Calu3 (cell line): ENCODE measurements at regions not wholly inside any gene's neighbourhood (a gene's known extent, or its start where the extent isn't known, plus 50 kb on each side); places are given as distances from the start of the nearest gene placed in this dataset.

Source experiments
- BruUV-seq: library from RNA; stranded (reverse); fragments of 400-500 nt; replicated peaks from 2 replicates; lab custom pipeline; 2021; lab: Mats Ljungman, UMichigan
- CTCF ChIA-PET: fragments of 300-600 bp; sonication (Branson Sonifier 250); formaldehyde crosslinking; loops from one replicate; lab custom pipeline; 2022; ENCODE audit warnings: antibody characterized with exemption; lab: Charles Lee
- DNase-seq: peaks from one replicate; pipeline ENCODE4 v3.0.0; 2022
- H3K27ac Mint-ChIP-seq: one replicate; pipeline ENCODE4 v1.8.0; 2022; ENCODE audit warnings: mixed read lengths; ENCODE audit not compliant: unreplicated experiment
- H3K27me3 Mint-ChIP-seq: one replicate; pipeline ENCODE4 v1.8.0; 2022; ENCODE audit warnings: mixed read lengths; ENCODE audit not compliant: unreplicated experiment
- H3K36me3 Mint-ChIP-seq: one replicate; pipeline ENCODE4 v1.8.0; 2022; ENCODE audit warnings: mild to moderate bottlenecking, moderate library complexity, mixed read lengths; ENCODE audit not compliant: insufficient read depth, unreplicated experiment
- H3K4me1 Mint-ChIP-seq: one replicate; pipeline ENCODE4 v1.8.0; 2022; ENCODE audit warnings: mild to moderate bottlenecking, low read depth, mixed read lengths; ENCODE audit not compliant: unreplicated experiment
- H3K4me3 Mint-ChIP-seq: one replicate; pipeline ENCODE4 v1.8.0; 2022; ENCODE audit warnings: mild to moderate bottlenecking, low read depth, moderate library complexity, mixed read lengths; ENCODE audit not compliant: unreplicated experiment
- H3K9me3 Mint-ChIP-seq: one replicate; pipeline ENCODE4 v1.8.0; 2022; ENCODE audit warnings: low read depth, mixed read lengths; ENCODE audit not compliant: unreplicated experiment
- intact Hi-C: fragments of 100-400 bp; cut with micrococcal nuclease; formaldehyde crosslinking; loops from one replicate; pipeline ENCODE4 v1.10.0; 2022; ENCODE audit not compliant: unreplicated experiment
- TF ChIP-seq, protein P1 (sequence below): fragments of 200-600 bp; IDR thresholded peaks from one replicate; pipeline ENCODE4 v1.8.0; 2022; ENCODE audit warnings: antibody characterized with exemption; ENCODE audit not compliant: unreplicated experiment

DNA sequence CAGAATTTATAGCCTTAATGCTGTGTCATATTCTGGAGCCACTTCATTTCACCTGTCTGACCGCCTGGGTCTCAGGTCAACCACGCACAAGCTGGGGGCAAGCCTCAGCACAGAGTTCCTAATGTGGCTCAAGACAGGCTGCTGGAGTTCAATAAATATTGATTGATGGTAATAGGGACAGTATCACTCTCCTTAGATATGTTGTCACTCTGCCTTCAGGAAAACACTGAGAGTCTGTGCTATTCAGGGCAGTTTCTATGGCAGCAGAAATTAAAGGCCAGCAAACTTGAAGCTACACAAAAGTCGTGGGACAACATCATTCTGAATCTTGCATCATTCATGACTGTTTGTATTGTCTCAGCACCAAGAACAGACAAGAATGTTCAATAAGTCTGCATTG is 696.1 kb downstream of the METTL4 start:
- Mint-ChIP-seq H3K9me3 (no peaks in the 10 kb centered on the region), H3K4me1 (no peaks in the 10 kb centered on the region), H3K36me3 (no peaks in the 10 kb centered on the region), H3K4me3 (no peak overlapping the region), H3K27ac (no peak overlapping the region), H3K27me3 (peaks cover 9% of the 10 kb centered on the region)
- CTCF ChIA-PET, result no interaction called here
- no peak for DNase-seq
- intact Hi-C loops, result no loop called here
- TF ChIP-seq, protein P1, sequence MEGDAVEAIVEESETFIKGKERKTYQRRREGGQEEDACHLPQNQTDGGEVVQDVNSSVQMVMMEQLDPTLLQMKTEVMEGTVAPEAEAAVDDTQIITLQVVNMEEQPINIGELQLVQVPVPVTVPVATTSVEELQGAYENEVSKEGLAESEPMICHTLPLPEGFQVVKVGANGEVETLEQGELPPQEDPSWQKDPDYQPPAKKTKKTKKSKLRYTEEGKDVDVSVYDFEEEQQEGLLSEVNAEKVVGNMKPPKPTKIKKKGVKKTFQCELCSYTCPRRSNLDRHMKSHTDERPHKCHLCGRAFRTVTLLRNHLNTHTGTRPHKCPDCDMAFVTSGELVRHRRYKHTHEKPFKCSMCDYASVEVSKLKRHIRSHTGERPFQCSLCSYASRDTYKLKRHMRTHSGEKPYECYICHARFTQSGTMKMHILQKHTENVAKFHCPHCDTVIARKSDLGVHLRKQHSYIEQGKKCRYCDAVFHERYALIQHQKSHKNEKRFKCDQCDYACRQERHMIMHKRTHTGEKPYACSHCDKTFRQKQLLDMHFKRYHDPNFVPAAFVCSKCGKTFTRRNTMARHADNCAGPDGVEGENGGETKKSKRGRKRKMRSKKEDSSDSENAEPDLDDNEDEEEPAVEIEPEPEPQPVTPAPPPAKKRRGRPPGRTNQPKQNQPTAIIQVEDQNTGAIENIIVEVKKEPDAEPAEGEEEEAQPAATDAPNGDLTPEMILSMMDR, result no peak
- no TSS peak for BruUV-seq

DNA sequence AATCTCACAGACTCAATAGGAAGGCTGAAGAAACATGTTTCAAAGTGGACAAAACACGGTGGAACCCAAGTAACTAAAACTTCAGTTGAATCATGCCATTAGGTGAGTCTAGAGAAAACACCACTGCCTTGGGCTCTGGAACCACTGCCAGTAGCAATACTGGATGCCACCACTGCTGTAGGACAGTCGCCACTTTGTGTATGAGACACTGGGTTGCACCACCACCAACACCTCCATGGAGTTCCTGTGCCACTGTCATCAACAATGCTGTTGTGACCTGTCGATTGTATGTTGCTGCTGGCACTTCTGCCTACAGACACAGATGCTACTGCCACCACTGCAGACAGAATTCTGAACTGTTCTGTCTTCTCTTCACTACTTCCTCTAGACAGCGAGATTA is 686.7 kb downstream of the METTL4 start:
- intact Hi-C loops, result loop anchor here (5.0 kb wide), 1 partner anchor 357 kb away; no protein-coding TSS in a partner anchor
- TF ChIP-seq, protein P1, result no peak
- no peaks in the 10 kb centered on the region for H3K36me3 Mint-ChIP-seq
- H3K4me3 Mint-ChIP-seq, result no peak overlapping the region
- H3K4me1 Mint-ChIP-seq, result no peaks in the 10 kb centered on the region
- BruUV-seq, result no TSS peak
- H3K9me3 Mint-ChIP-seq, result no peaks in the 10 kb centered on the region
- no peak for DNase-seq
- no peak overlapping the region for H3K27ac Mint-ChIP-seq
- CTCF ChIA-PET, result no interaction called here
- H3K27me3 Mint-ChIP-seq, result peaks cover 18% of the 10 kb centered on the region

DNA sequence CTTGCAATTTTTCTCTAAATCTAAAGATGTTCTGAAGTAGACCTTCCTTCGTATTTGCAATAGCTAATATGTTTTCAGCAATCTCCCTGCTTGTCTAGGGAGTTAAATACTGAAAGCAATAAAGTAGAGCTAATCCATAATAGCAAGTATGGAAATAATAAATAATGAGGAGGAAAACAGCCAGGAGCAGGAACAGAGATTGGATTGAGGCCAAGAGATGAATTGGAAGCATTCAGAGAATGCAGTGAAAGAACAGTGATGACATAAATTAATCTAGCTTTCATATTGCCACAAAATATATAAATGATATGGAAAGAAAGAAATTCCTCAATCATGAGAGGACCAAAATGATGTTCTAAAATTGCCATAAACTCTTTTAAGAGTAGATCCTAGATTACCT is 679.7 kb downstream of the METTL4 start:
- TF ChIP-seq, protein P1, result no peak
- CTCF ChIA-PET, result no interaction called here
- H3K27ac Mint-ChIP-seq, result no peak overlapping the region
- no peak overlapping the region for H3K4me3 Mint-ChIP-seq
- H3K36me3 Mint-ChIP-seq, result no peaks in the 10 kb centered on the region
- DNase-seq, result no peak
- no peaks in the 10 kb centered on the region for H3K27me3 Mint-ChIP-seq
- BruUV-seq, result no TSS peak
- intact Hi-C loops, result no loop called here
- H3K9me3 Mint-ChIP-seq, result peaks cover 2% of the 10 kb centered on the region
- H3K4me1 Mint-ChIP-seq, result no peaks in the 10 kb centered on the region

DNA sequence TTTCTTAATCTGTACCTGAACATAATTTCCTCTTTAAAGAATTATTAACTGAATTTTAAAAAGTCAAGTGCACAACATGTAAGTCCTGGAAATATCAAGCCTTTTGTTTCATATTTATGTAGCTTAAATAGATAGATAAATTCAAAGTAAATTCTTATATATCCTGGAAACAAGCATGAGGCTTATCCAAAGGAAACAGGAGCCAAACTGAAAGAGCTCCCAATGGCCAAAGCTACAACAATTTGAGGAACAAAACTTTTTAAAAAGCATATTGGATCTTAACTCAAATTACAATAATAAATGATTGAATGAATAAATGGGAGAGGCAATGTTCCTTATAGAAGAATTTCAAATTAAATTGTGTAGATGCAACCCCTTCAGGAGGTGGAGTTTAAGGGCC is 679.1 kb downstream of the METTL4 start:
- no TSS peak for BruUV-seq
- H3K4me3 Mint-ChIP-seq, result no peak overlapping the region
- H3K27ac Mint-ChIP-seq, result no peak overlapping the region
- no peaks in the 10 kb centered on the region for H3K27me3 Mint-ChIP-seq
- H3K36me3 Mint-ChIP-seq, result no peaks in the 10 kb centered on the region
- TF ChIP-seq, protein P1, result no peak
- no peaks in the 10 kb centered on the region for H3K4me1 Mint-ChIP-seq
- CTCF ChIA-PET, result no interaction called here
- peaks cover 2% of the 10 kb centered on the region for H3K9me3 Mint-ChIP-seq
- intact Hi-C loops, result no loop called here
- no peak for DNase-seq
